Testis (tissue), 2 donors: ENCODE measurements at regions not wholly inside any gene's neighbourhood (a gene's known extent, or its start where the extent isn't known, plus 50 kb on each side); places are given as distances from the start of the nearest gene placed in this dataset.

Experiments used
- DNase-seq: peaks from one replicate; pipeline ENCODE4 v3.0.0-alpha.2; 2019
- H3K27ac ChIP-seq, 2 donors: fragments of 200-600 bp; sonication (generic); one replicate each; pipeline ENCODE4 v1.5.1; 2019
- H3K27me3 ChIP-seq: fragments of 200-600 bp; sonication (generic); one replicate; pipeline ENCODE4 v1.5.1; 2019
- H3K36me3 ChIP-seq: fragments of 200-600 bp; sonication (generic); one replicate; pipeline ENCODE4 v1.5.1; 2017; ENCODE audit warnings: low read depth; ENCODE audit errors: missing control alignments
- H3K4me1 ChIP-seq: fragments of 200-600 bp; sonication (generic); one replicate; pipeline ENCODE4 v1.5.1; 2019
- H3K4me3 ChIP-seq, 2 donors: fragments of 200-600 bp; sonication (generic); one replicate each; pipeline ENCODE4 v1.5.1; 2017 to 2019
- H3K9me3 ChIP-seq: fragments of 200-600 bp; sonication (generic); one replicate; pipeline ENCODE4 v1.5.1; 2017
- POLR2A ChIP-seq: fragments of 450-650 bp; IDR thresholded peaks from one replicate; pipeline ENCODE4 v1.6.1; 2017; ENCODE audit warnings: antibody characterized with exemption, mild to moderate bottlenecking, moderate library complexity
- WGBS, 2 donors: methylation state at CpG; one replicate each; pipeline ENCODE4 v1.1.5; 2018; 5-methylcytosine and 5-hydroxymethylcytosine counted together
- intact Hi-C: fragments of 100-400 bp; cut with DNase I; formaldehyde crosslinking; loops from one replicate; pipeline ENCODE4 v1.15.1; 2023; ENCODE audit warnings: low total_unique reads
- TF ChIP-seq, protein P1 (sequence below), 3 experiments: fragments of 450-650 bp in 2 of 3; fragments of 200-600 bp in 1 of 3; sonication (generic) in 1 of 3; IDR thresholded peaks; one replicate each; pipeline ENCODE4 v1.5.1; 2016 to 2019; ENCODE audit warnings: antibody characterized with exemption in 3 of 3, mild to moderate bottlenecking in 2 of 3, moderate library complexity in 1 of 3

DNA sequence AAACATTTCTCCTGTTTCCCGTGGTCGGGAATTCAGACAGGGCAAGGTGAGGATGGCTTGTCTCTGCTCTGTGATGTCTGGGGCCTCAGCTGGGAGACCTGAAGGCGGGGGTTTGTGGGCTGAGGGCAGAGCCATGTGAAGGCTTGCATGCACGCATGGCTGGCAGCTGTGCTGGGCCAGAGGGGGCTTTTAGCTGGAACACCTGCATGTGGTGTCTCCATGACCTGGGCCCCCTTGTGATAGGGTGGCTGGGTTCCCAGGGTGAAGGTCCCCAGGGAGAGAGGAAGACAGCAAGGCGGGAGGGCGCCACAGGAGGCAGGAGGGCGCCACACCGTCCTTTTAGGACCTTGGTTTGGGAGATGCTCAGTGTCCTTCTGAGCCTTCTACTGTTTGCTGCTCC is 101.6 kb upstream of the PRR23E start:
- no peaks in the 10 kb centered on the region for H3K27me3 ChIP-seq
- WGBS, 2 donors = 93 to 95% methylated on average over 6 to 8 of the region's 8 CpGs

DNA sequence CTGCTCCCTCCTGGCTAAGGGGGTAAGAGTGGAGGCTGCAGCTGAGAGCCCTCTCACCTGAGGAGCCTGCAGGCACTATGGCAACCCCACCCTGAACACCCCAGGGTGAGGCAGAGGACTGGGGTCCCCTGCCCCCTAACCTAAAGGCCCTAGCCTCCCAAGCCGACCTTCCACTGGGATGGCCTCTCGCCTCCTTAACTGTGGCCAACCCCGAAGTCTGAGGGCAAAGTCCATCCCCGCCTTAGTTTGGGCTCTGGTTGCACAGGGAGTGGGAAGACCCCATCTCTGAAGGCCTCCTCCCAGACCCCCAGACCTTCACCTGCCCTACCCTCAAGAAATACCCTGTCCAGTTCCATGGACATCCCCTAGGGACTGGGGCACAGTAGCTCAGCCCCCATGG is 100.6 kb upstream of the PRR23E start:
- no peak for TF ChIP-seq POLR2A
- TF ChIP-seq, protein P1, sequence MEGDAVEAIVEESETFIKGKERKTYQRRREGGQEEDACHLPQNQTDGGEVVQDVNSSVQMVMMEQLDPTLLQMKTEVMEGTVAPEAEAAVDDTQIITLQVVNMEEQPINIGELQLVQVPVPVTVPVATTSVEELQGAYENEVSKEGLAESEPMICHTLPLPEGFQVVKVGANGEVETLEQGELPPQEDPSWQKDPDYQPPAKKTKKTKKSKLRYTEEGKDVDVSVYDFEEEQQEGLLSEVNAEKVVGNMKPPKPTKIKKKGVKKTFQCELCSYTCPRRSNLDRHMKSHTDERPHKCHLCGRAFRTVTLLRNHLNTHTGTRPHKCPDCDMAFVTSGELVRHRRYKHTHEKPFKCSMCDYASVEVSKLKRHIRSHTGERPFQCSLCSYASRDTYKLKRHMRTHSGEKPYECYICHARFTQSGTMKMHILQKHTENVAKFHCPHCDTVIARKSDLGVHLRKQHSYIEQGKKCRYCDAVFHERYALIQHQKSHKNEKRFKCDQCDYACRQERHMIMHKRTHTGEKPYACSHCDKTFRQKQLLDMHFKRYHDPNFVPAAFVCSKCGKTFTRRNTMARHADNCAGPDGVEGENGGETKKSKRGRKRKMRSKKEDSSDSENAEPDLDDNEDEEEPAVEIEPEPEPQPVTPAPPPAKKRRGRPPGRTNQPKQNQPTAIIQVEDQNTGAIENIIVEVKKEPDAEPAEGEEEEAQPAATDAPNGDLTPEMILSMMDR (IDR thresholded peaks at IDR 0.05) = no peak
- Histone ChIP-seq H3K4me1 (no peaks in the 10 kb centered on the region), H3K36me3 (no peaks in the 10 kb centered on the region), H3K9me3 (no peaks in the 10 kb centered on the region), H3K27ac (no peak overlapping the region), H3K4me3 (no peak overlapping the region), H3K27me3 (no peaks in the 10 kb centered on the region)
- WGBS, 2 donors = 89 to 100% methylated on average over 4 of the region's 4 CpGs
- intact Hi-C loops = no loop called here
- no peak for DNase-seq

More for the DNA sequence above, 101.6 kb upstream of the PRR23E start:
- Histone ChIP-seq H3K4me1 (no peaks in the 10 kb centered on the region), H3K27ac (no peak overlapping the region), H3K4me3 (no peak overlapping the region), H3K9me3 (no peaks in the 10 kb centered on the region), H3K36me3 (no peaks in the 10 kb centered on the region)
- no peak for DNase-seq
- TF ChIP-seq, protein P1 (IDR thresholded peaks at IDR 0.05) = no peak
- no peak for TF ChIP-seq POLR2A
- intact Hi-C loops = no loop called here

DNA sequence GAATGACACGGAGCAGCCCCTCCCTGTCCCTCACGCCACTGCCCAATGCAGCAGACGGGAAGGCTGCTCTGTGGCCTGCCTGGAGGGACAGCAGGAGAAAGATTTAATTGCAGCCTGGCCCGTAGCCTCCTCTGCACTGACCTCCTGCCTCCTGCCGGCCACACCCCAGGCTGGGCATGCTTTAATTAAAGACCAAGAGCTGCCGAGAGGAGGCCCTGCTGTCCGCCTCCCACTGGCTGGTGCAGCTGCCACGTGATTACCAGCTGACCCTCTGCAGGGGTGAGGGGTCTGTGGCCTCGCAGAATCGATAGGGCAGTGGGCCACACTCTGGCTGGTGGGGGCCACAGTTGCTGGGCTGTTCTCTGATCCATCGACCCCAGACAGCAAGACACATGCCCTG is 100.2 kb upstream of the PRR23E start:
- no peak for DNase-seq
- WGBS, 2 donors = 60 to 94% methylated on average over 5 to 10 of the region's 11 CpGs
- TF ChIP-seq POLR2A = no peak
- TF ChIP-seq, protein P1 (IDR thresholded peaks at IDR 0.05) = no peak
- no peaks in the 10 kb centered on the region for H3K4me1 ChIP-seq
- no peaks in the 10 kb centered on the region for H3K27me3 ChIP-seq
- no peaks in the 10 kb centered on the region for H3K36me3 ChIP-seq
- no peak overlapping the region for H3K4me3 ChIP-seq
- no peaks in the 10 kb centered on the region for H3K9me3 ChIP-seq
- intact Hi-C loops = no loop called here
- H3K27ac ChIP-seq = no peak overlapping the region

GRCh38 chr3:127093312-127093711 is 99.6 kb upstream of the PRR23E start:
- Histone ChIP-seq H3K36me3 (no peaks in the 10 kb centered on the region), H3K4me1 (no peaks in the 10 kb centered on the region), H3K27ac (no peak overlapping the region), H3K9me3 (no peaks in the 10 kb centered on the region), H3K27me3 (no peaks in the 10 kb centered on the region), H3K4me3 (no peak overlapping the region)
- TF ChIP-seq POLR2A = no peak
- TF ChIP-seq, protein P1 (IDR thresholded peaks at IDR 0.05) = no peak
- intact Hi-C loops = no loop called here
- 90 to 93% methylated on average over 5 to 9 of the region's 9 CpGs for WGBS, 2 donors
- DNase-seq = no peak

DNA sequence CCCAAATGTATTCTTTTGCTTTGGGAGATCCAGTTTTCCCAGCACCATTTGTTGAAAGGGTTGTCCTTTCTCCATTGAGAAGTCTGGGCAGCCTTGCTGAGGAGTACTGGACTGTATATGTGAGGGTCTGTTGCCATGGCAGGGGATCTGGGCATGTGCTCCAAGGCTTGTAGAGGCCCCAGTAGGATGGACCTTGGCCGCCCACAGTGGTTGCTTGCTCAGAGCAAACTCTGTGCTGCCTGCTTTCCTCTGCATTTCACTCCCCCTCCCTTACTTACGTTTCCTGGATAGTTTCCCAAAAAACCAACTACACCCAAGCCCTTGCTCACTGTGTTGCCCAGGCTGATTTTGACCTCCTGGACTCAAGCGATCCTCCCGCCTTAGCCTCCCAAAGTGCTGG is 97.2 kb upstream of the PRR23E start:
- intact Hi-C loops = no loop called here
- no peaks in the 10 kb centered on the region for H3K27me3 ChIP-seq
- no peak overlapping the region for H3K27ac ChIP-seq
- WGBS, 2 donors = 55 to 72% methylated on average over 4 of the region's 4 CpGs
- no peak for DNase-seq
- H3K36me3 ChIP-seq = no peaks in the 10 kb centered on the region
- no peaks in the 10 kb centered on the region for H3K4me1 ChIP-seq
- TF ChIP-seq, protein P1 (IDR thresholded peaks at IDR 0.05) = no peak
- TF ChIP-seq POLR2A = no peak
- no peak overlapping the region for H3K4me3 ChIP-seq
- H3K9me3 ChIP-seq = no peaks in the 10 kb centered on the region
